GM21423 (cell line): ENCODE measurements at regions not wholly inside any gene's neighbourhood (a gene's known extent, or its start where the extent isn't known, plus 50 kb on each side); places are given as distances from the start of the nearest gene placed in this dataset.
"Not testable (repeated sequence)": the region's sequence is repeated elsewhere in the genome, so short reads cannot be mapped to it uniquely, and the experiment has no call there.

ENCODE experiments used
- ATAC-seq: cut with Tn5 transposase; IDR thresholded peaks from one replicate; pipeline ENCODE4 v1.9.1; 2021; ENCODE audit warnings: mild to moderate bottlenecking, moderate library complexity; ENCODE audit not compliant: unreplicated experiment

DNA sequence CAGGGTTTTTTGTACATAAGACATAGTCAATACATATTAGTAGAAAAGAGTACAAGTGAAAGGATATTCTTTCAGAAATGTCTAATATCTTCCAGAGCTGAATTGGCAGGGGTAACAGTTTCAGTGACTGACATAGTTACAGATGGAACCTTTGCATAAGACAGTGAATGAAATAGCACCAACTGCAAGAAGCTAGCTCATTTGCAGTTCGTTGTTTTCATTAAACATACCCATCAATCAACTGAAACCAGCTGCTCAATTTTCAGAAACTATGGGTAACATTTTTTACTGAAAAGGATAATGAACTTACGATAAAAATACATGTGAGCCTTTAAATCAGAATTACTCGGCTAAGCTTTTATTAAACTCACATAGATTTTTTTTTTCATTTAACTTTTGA lies 93.9 kb upstream of the EPHA3 start:
- no peak for ATAC-seq

DNA sequence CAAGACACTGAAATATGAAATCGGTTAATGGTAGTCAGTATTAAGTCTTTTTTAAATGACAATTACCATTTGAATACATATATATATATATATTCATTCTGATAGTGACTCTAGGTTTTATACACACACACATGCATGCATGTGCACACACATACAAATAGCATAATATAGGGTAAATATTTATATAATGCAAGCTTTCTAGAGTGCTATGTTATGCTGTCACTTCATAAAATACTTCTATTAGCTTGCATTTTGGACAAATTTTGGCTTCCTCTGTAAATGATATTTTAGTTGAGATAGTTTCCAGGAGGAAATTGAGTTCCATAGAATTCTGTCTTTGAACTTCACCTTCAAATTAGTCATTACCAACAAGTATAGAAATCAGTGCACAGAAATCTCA lies 89.9 kb upstream of the EPHA3 start:
- ATAC-seq = no peak

DNA sequence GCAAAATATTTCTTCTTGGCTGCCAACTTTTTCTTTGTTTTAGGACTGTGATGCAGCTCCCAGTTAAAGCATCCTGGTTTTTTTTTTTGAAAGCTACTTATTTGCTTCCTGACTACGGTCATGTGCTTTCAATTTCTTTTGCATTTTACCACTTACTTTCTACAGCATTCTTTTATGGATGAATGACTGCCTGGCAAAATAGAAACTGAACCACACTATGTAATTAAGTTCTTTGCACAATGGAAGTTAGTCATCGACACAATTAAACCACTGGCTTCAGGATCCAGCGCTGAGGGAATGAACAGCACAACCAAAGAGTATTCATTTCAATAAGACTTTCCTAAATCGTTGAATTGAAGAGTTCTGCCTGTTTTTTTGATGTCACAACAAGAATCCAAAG lies 82.2 kb upstream of the EPHA3 start:
- ATAC-seq = no peak

DNA sequence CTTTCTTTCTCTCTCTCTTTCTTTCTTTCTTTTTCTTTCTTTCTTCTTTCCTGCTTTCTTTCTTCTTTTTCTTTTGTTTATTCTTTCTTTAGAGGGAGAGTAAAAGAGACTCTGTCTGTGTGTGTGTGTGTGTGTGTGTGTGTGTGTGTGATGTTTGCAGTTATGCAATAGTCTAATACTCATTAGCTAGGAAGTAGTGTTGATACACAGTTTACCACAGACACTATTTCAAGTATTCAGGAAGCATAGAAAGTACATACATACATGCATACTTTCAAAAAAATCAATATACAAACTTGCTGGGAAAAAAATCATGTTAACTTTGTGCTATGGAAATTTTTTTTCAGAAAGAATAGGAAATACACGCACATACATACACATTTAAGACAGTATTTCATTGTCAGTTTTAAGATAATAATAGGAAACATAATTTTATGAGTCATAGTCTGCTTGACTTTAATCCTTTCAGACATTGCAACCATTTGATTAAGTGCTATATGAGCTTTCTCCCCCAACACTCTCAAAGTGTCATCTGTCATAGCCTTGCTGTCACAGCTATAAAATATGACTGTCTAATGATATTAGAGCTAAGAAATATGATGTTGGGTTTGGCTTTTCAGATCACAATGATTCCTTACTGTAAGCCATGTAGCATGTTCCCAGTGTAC lies 74.9 kb upstream of the EPHA3 start:
- ATAC-seq = no peak

DNA sequence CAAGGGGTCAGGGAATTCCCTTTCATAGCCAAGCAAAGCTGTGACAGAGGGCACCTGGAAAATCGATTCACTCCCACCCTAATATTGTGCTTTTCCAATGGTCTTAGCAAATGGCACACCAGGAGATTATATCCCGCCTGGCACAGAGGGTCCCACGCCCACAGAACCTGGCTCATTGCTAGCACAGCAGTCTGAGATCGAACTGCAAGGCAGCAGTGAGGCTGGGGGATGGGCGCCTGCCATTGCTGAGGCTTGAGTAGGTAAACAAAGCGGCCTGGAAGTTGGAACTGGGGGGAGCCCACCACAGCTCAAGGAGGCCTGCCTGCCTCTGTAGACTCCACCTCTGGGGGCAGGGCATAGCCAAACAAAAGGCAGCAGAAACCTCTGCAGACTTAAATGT lies 72.7 kb upstream of the EPHA3 start:
- ATAC-seq = not testable (repeated sequence)

DNA sequence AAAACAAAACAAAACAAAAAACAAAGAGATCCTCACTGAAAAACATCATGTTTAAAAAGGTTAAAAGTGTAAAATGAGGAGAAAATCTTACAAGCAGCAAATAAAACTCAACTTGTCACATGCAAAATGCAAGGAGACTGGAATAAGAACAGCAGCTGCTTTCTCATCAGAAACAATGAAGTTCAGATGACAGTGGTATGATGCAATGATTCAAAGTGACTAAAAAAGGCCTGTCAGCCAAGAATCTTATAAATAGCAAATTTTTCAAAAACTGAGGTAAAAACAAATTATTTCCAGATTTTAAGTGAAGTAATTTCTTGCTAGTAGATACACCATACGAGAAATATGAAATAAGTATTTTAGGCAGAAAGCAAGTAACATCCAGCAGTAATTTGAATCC lies 68.6 kb upstream of the EPHA3 start:
- no peak for ATAC-seq

DNA sequence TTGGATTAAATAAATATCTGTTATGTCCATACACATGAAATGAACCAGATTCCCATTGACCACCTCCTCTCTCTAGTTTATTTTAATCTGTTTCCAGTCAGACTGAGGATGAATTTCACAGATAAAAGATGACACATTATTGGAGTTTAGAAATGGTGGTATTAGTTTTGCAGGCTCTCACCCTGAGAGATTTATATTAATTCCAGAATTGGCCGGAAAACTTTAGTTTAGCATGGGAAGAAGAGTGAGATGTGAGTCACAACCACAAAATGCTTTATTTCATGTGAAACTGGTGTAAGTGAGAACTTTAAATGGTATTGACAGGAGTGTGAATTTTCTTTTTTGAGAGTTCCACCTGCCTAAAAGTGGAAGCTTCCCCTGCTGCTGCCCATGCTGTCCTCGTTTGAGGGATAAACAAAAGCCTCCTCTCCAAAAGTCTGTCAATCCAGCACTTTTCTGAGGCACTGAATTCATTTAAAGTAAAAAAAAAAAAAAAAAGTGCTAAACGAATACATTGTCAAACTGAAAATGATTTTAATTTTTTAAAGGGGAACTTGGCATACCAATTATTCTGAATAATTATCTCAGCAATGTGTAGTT lies 65.1 kb upstream of the EPHA3 start:
- no peak for ATAC-seq

DNA sequence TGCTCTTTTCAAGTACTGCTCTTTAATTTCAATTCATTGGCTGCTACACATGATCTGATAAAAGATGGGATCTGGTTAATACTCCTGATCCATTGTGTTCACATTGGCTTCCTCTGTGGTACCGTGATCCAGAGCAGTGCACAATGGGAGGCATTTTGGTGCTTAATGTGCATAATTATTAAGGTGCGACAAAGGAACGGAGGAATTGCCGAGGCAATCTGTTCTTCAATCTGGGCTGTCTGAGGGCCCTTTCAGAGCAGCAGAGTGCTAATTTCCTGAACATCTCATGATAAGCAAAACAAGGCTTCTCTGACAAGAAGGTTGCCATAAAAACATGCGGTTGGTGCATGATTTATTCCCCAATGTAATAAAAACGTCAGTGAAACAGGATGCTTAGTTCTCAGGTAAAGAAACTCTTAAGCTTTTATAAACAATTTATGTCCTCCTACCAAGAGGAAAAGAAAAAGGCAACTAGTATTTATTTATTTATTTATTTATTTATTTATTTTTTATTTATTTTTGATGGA lies 64.0 kb upstream of the EPHA3 start:
- ATAC-seq = no peak

DNA sequence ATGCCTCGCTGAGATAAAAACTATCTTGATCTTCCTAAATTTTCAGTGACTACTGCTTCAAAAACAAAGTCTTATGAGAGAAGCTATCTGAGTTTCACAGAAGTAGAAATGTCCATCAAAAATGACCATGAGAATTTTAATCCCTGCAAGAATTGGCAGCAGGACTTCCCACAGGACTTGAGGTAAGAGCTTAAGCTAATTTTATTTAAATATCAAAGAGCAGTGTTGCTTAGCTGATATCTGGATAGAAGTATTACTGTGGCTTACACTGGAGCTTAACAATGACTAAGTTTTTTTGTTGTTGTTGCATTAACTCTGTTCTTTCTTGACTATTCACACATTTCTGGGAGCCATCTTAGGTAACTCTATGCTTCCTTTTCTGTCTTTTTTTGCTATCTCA lies 60.8 kb upstream of the EPHA3 start:
- ATAC-seq = no peak

DNA sequence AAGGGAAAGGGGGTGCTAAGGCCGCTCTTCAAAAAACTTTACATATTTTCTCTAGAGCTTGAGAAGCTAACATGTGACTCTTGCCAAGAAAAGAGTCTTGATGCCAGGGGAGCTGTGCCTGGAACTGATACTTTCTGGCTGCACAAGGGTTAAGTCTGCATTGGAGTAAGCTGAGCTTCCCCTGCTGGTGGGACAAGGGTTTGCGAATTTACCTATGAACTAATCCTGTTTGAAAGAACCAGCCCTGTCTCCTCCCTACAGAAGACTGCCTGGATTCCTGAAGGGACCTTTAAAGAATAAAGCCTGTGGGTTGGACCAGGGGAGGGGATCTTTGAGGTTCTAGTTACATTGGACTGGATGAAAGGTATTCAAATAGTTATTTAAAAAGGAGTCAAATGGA lies 58.3 kb upstream of the EPHA3 start:
- ATAC-seq = no peak

DNA sequence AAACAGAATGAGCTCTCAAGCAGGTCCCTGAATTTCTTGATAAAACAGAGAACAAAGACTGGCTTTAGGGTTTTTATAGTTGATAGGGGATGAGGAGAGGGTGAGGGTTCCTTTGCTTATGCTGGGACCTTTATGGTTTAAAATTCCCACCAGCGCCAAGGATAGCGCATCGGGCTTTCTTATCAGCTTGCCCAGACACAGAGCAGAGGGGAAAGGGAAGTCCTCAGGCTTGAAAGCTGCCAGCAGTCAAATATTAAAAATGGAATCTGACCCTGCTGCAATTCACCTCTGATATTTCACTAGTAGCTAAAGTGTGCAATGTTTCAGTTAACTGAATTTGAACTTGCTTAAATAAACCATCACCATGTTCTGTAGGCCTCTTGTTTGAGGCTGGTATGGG lies 55.0 kb upstream of the EPHA3 start:
- ATAC-seq = no peak

DNA sequence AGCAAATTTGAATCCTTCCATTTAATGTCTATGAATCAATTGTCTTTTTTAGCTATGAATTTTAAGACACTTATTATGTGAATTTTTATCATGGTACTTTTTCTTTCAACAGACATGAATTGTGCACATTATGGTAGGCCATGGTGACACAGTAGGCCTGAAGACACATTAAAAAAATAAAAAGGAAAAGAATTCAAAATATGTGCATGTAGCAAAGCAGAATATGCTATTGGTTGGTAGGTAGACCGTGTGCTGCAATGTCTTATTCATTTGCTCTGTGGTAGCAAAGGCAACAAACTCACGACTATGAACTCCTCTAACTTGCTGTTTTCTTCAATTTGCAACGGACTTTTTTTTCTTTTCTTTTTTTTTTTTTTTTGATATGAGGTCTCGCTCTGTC lies 50.0 kb upstream of the EPHA3 start:
- no peak for ATAC-seq
